HG03354 (cell line): ENCODE measurements at regions not wholly inside any gene's neighbourhood (a gene's known extent, or its start where the extent isn't known, plus 50 kb on each side); places are given as distances from the start of the nearest gene placed in this dataset.
"Not testable (repeated sequence)": the region's sequence is repeated elsewhere in the genome, so short reads cannot be mapped to it uniquely, and the experiment has no call there.

ENCODE experiments used
- ATAC-seq: cut with Tn5 transposase; IDR thresholded peaks from one replicate; pipeline ENCODE4 v1.9.1; 2021; ENCODE audit warnings: mild to moderate bottlenecking; ENCODE audit not compliant: unreplicated experiment, poor library complexity, severe bottlenecking

GRCh38 chr1:47689894-47690293, 252.1 kb downstream of the FOXD2 start:
- ATAC-seq, result no peak

GRCh38 chr1:47690341-47691250, 252.8 kb downstream of the FOXD2 start:
- no peak for ATAC-seq

- ATAC-seq, result not testable (repeated sequence)
Measured at GRCh38 chr1:47691293-47691692, 253.4 kb downstream of the FOXD2 start.

GRCh38 chr1:47692196-47692595, 254.4 kb downstream of the FOXD2 start:
- ATAC-seq, result no peak

- ATAC-seq, result no peak
Measured at GRCh38 chr1:47693115-47693514, 255.3 kb downstream of the FOXD2 start.

GRCh38 chr1:47694011-47694890, 256.4 kb downstream of the FOXD2 start:
- no peak for ATAC-seq

- ATAC-seq, result no peak
Measured at GRCh38 chr1:47696404-47696736, 258.5 kb downstream of the FOXD2 start.

GRCh38 chr1:47696737-47697441, 259.0 kb downstream of the FOXD2 start:
- no peak for ATAC-seq

- ATAC-seq, result no peak
Measured at GRCh38 chr1:47697616-47698335, 259.9 kb downstream of the FOXD2 start.

GRCh38 chr1:47699492-47700235, 261.8 kb downstream of the FOXD2 start:
- ATAC-seq, result no peak

GRCh38 chr1:47701283-47701682, 263.4 kb downstream of the FOXD2 start:
- ATAC-seq, result no peak

GRCh38 chr1:47701741-47702515, 264.1 kb downstream of the FOXD2 start:
- ATAC-seq, result no peak

GRCh38 chr1:47703156-47703825, 265.4 kb downstream of the FOXD2 start:
- ATAC-seq, result no peak

- ATAC-seq, result no peak
Measured at GRCh38 chr1:47703981-47704596, 266.2 kb downstream of the FOXD2 start.

- ATAC-seq, result no peak
Measured at GRCh38 chr1:47705517-47706130, 267.8 kb downstream of the FOXD2 start.

- no peak for ATAC-seq
Measured at GRCh38 chr1:47707503-47707902, 269.7 kb downstream of the FOXD2 start.

- no peak for ATAC-seq
Measured at GRCh38 chr1:47708019-47708535, 270.2 kb downstream of the FOXD2 start.
